NT2/D1 (cell line): ENCODE measurements at regions not wholly inside any gene's neighbourhood (a gene's known extent, or its start where the extent isn't known, plus 50 kb on each side); places are given as distances from the start of the nearest gene placed in this dataset.

Experiments
- DNase-seq: peaks from one replicate; pipeline ENCODE4 v3.0.0-alpha.2; 2011; ENCODE audit warnings: low read depth, low spot score
- H3K27me3 ChIP-seq: 2 replicates; pipeline ENCODE4 v1.6.0; 2011; ENCODE audit warnings: mild to moderate bottlenecking; ENCODE audit not compliant: insufficient read length, insufficient read depth
- H3K36me3 ChIP-seq: 2 replicates; pipeline ENCODE4 v1.6.1; 2011; ENCODE audit warnings: mild to moderate bottlenecking, low read length, mixed read lengths; ENCODE audit not compliant: insufficient read depth, insufficient read length
- H3K4me1 ChIP-seq: 2 replicates; pipeline ENCODE4 v1.5.1; 2011; ENCODE audit not compliant: insufficient read depth, insufficient read length
- H3K4me3 ChIP-seq: 2 replicates; pipeline ENCODE4 v1.5.1; 2011; ENCODE audit warnings: low read depth; ENCODE audit not compliant: insufficient read length
- H3K9ac ChIP-seq: 2 replicates; pipeline ENCODE4 v1.6.0; 2011; ENCODE audit warnings: low read depth; ENCODE audit not compliant: insufficient read length
- H3K9me3 ChIP-seq: 2 replicates; pipeline ENCODE4 v1.5.1; 2011; ENCODE audit warnings: mild to moderate bottlenecking, low read length; ENCODE audit not compliant: insufficient read depth
- SUZ12 ChIP-seq: IDR thresholded peaks from 2 replicates; pipeline ENCODE4 v1.6.1; 2011; ENCODE audit not compliant: insufficient read length, insufficient read depth; ENCODE audit errors: extremely low read depth
- YY1 ChIP-seq: IDR thresholded peaks from 2 replicates; pipeline ENCODE4 v1.6.1; 2011; ENCODE audit not compliant: insufficient read length, insufficient read depth
- ZNF274 ChIP-seq: IDR thresholded peaks from 2 replicates; pipeline ENCODE4 v1.6.1; 2011; ENCODE audit warnings: mild to moderate bottlenecking, low read depth, low read length

- TF ChIP-seq ZNF274 (no peak), YY1 (no peak), SUZ12 (no peak)
- H3K4me1 ChIP-seq, result peaks cover 3% of the 10 kb centered on the region
- H3K9me3 ChIP-seq, result no peaks in the 10 kb centered on the region
- no peaks in the 10 kb centered on the region for H3K36me3 ChIP-seq
- no peaks in the 10 kb centered on the region for H3K27me3 ChIP-seq
- DNase-seq, result no peak
- H3K4me3 ChIP-seq, result no peak overlapping the region
- no peak overlapping the region for H3K9ac ChIP-seq
These were observed 114.4 kb upstream of the TCERG1L start for GRCh38 chr10:131425752-131426533.

GRCh38 chr10:131426534-131426898, 115.0 kb upstream of the TCERG1L start:
- Histone ChIP-seq H3K4me1 (peaks cover 3% of the 10 kb centered on the region), H3K9me3 (no peaks in the 10 kb centered on the region), H3K4me3 (no peak overlapping the region), H3K27me3 (no peaks in the 10 kb centered on the region), H3K9ac (no peak overlapping the region), H3K36me3 (no peaks in the 10 kb centered on the region)
- no peak for TF ChIP-seq ZNF274
- TF ChIP-seq YY1, result no peak
- TF ChIP-seq SUZ12, result no peak
- DNase-seq, result no peak

DNA sequence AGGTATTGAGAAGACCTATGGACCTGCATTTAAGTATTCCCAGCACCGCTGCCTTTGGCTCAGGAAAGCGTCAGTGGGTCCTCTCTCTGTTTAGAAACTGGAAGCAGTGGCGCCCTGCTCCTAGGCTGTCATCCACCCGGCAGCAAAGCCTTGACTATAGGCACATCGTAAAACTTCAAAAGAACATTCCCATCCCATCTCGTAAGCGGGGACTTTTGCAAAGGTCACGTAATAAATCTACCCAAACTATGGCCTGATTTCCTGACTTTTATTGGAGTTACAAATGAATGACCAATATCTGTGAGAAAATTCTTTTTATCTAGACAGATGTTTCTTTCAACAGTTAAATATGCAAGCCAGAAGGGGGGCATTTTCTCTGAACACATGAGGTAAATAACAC, 115.8 kb upstream of the TCERG1L start:
- TF ChIP-seq SUZ12 (no peak), YY1 (no peak), ZNF274 (no peak)
- Histone ChIP-seq H3K36me3 (no peaks in the 10 kb centered on the region), H3K4me3 (no peak overlapping the region), H3K4me1 (peaks cover 5% of the 10 kb centered on the region), H3K27me3 (no peaks in the 10 kb centered on the region), H3K9ac (no peak overlapping the region), H3K9me3 (no peaks in the 10 kb centered on the region)
- no peak for DNase-seq

DNA sequence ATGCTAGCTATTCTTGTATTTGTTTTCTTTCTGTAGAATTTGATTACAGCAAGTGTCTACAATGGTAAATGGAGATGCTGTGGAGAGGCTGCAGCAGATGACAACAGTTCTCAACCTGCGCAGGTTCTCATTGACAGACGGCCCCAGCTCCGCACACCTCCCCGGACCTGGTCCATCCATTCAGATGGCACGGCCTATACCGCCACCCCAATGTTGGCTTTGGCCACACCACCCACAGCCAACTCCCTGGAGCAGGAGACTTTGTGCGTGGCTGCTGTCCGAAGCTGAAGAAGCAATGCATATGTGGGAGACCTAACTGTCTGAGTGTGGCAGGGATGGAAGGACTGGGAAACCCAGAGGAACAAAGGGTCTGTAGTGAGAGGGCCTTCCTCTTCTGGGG, 116.4 kb upstream of the TCERG1L start:
- Histone ChIP-seq H3K27me3 (no peaks in the 10 kb centered on the region), H3K9me3 (no peaks in the 10 kb centered on the region), H3K4me3 (no peak overlapping the region), H3K36me3 (no peaks in the 10 kb centered on the region), H3K4me1 (peaks cover 6% of the 10 kb centered on the region), H3K9ac (no peak overlapping the region)
- TF ChIP-seq SUZ12 (no peak), YY1 (no peak), ZNF274 (no peak)
- DNase-seq, result no peak

- Histone ChIP-seq H3K4me1 (peaks cover 6% of the 10 kb centered on the region), H3K9ac (no peak overlapping the region), H3K4me3 (no peak overlapping the region), H3K36me3 (no peaks in the 10 kb centered on the region), H3K9me3 (no peaks in the 10 kb centered on the region), H3K27me3 (no peaks in the 10 kb centered on the region)
- TF ChIP-seq ZNF274 (no peak), YY1 (no peak), SUZ12 (no peak)
- DNase-seq, result no peak
These were observed 117.6 kb upstream of the TCERG1L start for GRCh38 chr10:131429141-131429540.

- no peak for TF ChIP-seq ZNF274
- TF ChIP-seq YY1, result no peak
- TF ChIP-seq SUZ12, result no peak
- Histone ChIP-seq H3K4me3 (no peak overlapping the region), H3K27me3 (no peaks in the 10 kb centered on the region), H3K9ac (no peak overlapping the region), H3K36me3 (no peaks in the 10 kb centered on the region), H3K4me1 (peaks cover 6% of the 10 kb centered on the region), H3K9me3 (no peaks in the 10 kb centered on the region)
- DNase-seq, result no peak
These were observed 118.4 kb upstream of the TCERG1L start for GRCh38 chr10:131429942-131430341.

GRCh38 chr10:131430716-131431412, 119.3 kb upstream of the TCERG1L start:
- no peaks in the 10 kb centered on the region for H3K36me3 ChIP-seq
- no peak overlapping the region for H3K4me3 ChIP-seq
- peaks cover 6% of the 10 kb centered on the region for H3K4me1 ChIP-seq
- TF ChIP-seq ZNF274 (no peak), YY1 (no peak), SUZ12 (no peak)
- no peak overlapping the region for H3K9ac ChIP-seq
- H3K27me3 ChIP-seq, result no peaks in the 10 kb centered on the region
- H3K9me3 ChIP-seq, result no peaks in the 10 kb centered on the region
- DNase-seq, result no peak
